OCI-LY7 (cell line): ENCODE measurements at regions not wholly inside any gene's neighbourhood (a gene's known extent, or its start where the extent isn't known, plus 50 kb on each side); places are given as distances from the start of the nearest gene placed in this dataset.

Experiments used
- CTCF ChIP-seq: fragments of 200-600 bp; sonication (generic); conservative IDR thresholded peaks from 2 replicates; pipeline ENCODE4 v1.5.1; 2014; ENCODE audit warnings: mild to moderate bottlenecking, antibody characterized with exemption, low read length, moderate library complexity, mixed read lengths
- EZH2phosphoT487 ChIP-seq: fragments of 200-600 bp; sonication (generic); IDR thresholded peaks from 2 replicates; pipeline ENCODE4 v1.6.1; 2018; ENCODE audit warnings: low read depth, borderline replicate concordance, mild to moderate bottlenecking, mixed run types, antibody characterized with exemption, low read length, moderate library complexity, mixed read lengths

- TF ChIP-seq EZH2phosphoT487 = no peak
- TF ChIP-seq CTCF = no peak
Measured at GRCh38 chr4:22593933-22594332, 78.1 kb upstream of the ADGRA3 start.
